LNCAP (cell line): ENCODE measurements at regions not wholly inside any gene's neighbourhood (a gene's known extent, or its start where the extent isn't known, plus 50 kb on each side); places are given as distances from the start of the nearest gene placed in this dataset.

ENCODE experiments used
- CTCF ChIP-seq: fragments of 450-650 bp; IDR thresholded peaks from 2 replicates; pipeline ENCODE4 v1.5.1; 2017; ENCODE audit warnings: mild to moderate bottlenecking

DNA sequence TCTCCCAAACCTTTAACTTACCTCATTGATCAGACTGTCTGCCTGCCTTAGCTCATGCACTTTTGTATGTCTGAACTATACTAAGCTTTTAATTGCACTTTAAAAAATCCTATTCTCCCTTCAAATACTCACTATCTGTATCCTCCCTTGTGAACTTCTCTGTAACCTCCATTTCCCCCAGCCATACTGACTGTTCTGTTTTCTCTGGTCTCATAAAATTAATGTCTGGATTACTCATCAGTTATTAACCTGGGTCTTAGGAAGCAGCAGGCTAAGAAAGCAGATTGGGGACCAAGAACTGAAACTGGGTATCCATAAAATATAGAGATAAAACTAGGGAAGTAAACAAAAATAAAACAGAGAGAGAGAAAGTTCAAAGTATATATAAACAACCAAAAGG is 469.3 kb upstream of the MAN1A1 start:
- no peak for TF ChIP-seq CTCF

- TF ChIP-seq CTCF = no peak
Measured at GRCh38 chr6:119814609-119815400, 465.2 kb upstream of the MAN1A1 start.

DNA sequence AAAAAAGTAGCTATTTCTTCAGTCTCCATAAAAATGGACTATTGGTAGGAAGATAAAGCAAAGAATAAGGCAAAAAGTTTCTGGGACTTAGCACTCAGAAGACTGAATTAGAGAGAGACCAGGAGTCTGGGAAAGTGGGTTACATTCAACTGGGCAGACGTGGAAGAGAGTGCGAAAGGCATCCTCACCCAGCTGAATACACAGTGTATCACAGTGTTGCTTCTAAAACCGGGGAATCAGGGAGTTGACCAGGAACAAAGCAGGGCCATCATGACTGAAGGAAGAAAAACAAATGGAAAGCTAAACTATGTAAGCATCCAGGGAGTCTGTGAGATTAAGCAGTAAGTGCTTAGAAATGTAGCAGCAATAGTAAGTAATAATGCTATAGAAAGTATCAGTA is 452.9 kb upstream of the MAN1A1 start:
- no peak for TF ChIP-seq CTCF

- TF ChIP-seq CTCF = no peak
Measured at GRCh38 chr6:119801056-119801455, 451.5 kb upstream of the MAN1A1 start.

GRCh38 chr6:119800526-119800925 is 451.0 kb upstream of the MAN1A1 start:
- no peak for TF ChIP-seq CTCF

DNA sequence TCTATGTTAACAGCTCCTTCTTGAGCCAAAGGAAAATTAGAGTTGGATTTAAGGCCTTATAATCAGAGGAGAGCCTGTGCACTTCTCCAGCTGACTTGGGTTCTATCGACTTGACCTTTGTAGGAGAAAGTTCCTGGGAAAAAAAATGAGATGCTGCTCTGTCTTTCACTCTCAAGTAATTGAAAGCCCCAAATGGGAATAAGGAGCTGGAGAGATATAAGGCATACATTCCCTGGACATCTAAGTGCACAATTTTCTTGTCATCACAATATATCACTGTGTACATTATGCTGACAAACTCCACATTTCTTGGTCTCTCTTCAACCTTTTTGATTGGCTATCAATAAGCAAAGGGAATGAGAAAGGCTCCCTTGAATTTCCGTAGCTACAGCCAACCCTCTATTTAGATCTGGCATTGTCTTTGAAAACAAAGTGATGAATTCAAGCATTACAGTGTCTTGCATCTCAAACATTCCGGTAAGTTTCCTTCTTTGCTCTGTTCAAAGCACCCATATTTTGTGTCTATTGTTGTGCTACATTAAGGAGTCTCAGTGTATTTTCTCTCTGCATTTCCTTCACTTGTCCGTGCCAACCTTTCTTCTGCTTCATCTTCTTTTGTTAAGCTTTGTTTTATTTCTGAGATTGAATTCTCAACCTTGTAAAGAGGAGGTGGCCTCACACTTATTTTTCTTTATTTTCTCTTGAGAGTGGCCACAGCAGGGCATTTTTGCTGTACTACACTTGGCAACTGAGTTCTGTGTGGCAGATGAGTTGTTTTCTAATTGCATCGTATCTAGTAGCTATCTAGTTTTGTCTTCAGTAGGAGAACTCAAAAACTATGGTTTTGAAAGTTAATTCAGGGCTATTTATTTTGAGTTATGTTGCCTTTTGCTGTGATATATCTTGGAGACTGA is 450.3 kb upstream of the MAN1A1 start:
- TF ChIP-seq CTCF = no peak

DNA sequence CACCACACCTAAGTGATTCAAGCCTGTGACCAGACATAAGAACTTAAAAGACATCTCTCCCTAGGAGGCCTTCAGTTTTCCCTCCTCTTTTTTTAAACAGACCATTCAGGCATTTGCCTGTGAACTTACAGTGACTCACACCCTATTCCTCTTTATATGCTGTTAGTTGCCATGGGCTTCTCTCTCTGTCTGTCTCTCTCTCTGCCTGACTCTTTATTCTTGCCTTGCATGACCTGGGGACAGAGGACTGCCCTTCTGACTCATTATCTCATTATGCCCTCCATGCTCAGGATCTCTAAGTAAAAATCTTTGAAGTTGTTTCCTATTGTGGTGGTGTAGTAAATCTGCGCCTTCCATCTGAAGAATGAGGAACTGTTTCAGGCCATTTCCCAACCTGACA is 442.2 kb upstream of the MAN1A1 start:
- TF ChIP-seq CTCF = no peak
